Right renal pelvis (tissue), 4 donors: ENCODE measurements at regions not wholly inside any gene's neighbourhood (a gene's known extent, or its start where the extent isn't known, plus 50 kb on each side); places are given as distances from the start of the nearest gene placed in this dataset.

Source experiments
- DNase-seq, 4 donors: peaks; one replicate each; pipeline ENCODE4 v3.0.0-alpha.2; 2013; ENCODE audit warnings: low read depth in 4 of 4, low spot score in 3 of 4, missing footprints in 1 of 4

- no peak for DNase-seq
Measured at GRCh38 chr16:55107851-55108250, 177.2 kb downstream of the IRX5 start.

GRCh38 chr16:55113210-55113609 is 182.5 kb downstream of the IRX5 start:
- no peak for DNase-seq

GRCh38 chr16:55115506-55115905 is 184.8 kb downstream of the IRX5 start:
- no peak for DNase-seq

DNA sequence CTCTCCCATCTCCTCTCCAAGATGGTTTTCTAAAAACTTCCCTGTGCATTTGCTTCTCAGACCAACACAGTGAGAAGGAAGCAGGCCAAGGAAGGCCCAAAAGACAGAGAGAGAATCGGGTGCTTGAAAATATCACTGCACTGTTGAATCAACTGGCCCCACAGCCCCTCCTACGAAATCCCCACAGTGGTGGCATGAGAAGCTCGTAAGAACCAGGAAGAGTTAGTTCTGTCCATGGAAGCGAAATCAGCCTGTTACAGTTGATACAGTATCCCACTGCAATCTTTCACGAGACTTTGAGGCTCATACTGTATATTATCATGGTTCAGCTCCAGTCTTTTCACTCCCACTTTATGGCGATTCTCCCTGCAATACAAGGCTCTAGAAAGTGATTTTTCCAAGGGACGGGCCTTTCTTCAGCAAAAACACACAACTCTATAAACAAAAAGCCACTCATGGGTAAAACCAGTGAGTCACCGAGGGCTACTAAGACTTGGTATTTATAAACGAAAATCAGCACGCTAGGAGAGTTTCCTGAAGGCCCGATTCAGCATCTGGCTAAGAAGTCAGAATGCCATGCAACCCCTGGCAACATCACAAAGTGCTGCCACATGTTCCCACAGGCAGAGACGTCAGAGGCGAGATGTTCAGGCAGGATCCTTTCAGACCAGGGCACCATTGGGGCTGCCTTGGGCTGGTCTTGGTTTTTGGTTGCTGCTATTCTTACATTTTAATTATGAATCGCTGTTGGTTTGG is 185.7 kb downstream of the IRX5 start:
- no peak for DNase-seq

DNA sequence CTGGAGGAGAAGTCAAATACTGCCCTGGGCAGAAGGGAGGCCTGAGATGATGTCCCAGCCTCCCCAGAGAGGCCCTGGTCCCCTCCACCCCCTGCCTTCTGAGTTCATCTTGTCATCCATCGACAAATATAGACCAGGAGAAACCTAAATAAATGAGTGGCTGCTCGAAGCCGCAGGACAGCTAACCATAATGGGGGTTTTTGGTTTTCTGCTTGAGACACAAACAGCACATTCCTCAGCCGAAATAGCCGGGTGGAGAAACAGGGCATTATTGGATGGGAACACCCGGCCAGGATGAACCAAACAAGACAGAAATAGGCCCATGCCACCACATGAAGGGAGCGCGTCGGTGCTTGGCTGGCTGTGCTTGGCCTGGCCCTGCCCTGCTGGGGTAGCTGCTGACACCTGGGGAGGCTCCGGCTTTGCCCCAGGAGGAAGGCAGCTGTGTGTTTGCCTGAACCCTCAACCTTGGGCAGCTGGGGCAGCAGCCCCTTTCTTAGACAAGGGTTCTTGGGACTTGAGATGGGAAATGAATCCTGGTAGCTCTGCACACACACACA is 188.1 kb downstream of the IRX5 start:
- no peak for DNase-seq

GRCh38 chr16:55120408-55120807 is 189.7 kb downstream of the IRX5 start:
- no peak for DNase-seq

DNA sequence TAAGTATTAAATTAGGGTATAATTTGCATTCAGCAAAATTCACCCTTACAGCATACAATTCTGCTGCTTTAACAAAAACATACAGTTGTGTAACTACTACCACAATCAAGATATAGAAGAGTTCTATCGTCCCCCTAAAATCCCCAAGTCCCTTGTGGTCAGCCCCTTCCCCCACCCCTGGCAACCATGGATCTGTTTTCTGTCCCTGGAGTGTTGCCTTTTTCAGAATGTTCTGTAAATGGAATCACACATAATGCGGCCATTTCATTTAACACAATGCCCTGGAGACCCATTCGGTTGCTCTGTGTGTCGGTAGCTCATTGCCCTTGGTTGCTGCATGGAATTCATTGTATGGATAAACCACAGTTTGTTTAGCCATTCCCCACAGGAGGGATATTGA is 190.2 kb downstream of the IRX5 start:
- no peak for DNase-seq

- no peak for DNase-seq
Measured at GRCh38 chr16:55123652-55124051, 193.0 kb downstream of the IRX5 start.

- no peak for DNase-seq
Measured at GRCh38 chr16:55125818-55126385, 195.2 kb downstream of the IRX5 start.

DNA sequence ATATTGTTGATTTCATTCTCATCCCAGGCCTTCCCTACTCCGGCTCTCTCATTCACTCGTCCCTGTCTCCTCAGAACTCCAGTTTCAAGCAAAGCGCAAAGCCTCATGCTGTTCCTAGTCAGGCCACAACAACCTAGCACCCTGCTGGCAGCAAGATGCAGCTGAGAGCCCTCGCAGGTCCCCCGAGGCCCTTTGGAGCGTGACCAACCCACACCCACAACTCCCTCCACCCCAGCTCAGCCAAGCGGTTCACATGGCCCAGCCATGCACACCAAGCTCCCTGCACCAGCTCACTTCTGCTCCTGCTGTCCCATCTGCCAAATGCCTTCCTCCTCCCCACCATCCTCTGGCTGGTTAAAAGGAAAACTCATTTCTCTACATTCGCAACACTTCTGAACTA is 195.8 kb downstream of the IRX5 start:
- no peak for DNase-seq

DNA sequence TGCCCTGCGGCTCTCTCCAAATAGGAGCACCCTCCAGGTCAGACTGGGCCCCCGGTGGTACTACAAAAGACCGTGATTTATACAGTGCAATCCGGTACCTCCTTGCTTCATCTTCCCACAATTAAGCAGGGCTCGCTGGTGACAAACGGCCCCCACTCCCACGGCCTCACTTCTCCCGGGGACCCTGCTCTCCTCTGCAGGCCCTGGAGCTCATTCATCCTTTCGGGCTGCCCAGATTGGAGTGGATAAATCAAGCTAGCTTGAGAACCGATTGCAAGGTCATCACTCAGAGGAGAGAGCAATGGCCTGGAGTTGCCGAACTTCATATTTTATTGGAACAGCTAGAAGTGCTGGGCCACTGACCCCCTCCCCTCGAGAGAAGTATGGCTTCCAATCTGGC is 193.5 kb upstream of the IRX6 start:
- DNase-seq, result no peak

DNA sequence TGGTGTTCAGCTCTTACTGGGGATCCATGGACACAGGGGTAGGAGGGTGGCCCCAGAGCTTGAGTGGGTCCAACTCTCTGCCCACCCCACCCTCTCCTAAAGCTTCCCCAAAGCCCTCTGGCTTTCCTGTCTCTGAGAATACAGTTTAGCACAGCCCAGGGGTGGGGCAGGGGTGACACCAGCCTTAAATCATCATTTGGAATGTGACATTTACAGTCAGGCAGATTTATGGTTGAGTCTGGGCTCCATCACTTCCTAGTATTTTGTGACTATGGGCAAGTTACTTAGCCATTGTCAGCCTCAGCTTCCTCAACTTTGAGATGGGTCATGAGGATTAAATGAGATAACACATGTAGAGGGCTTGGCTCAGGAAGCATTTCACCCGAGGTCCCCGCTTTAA is 193.1 kb upstream of the IRX6 start:
- DNase-seq, result no peak

GRCh38 chr16:55133654-55134053 is 190.3 kb upstream of the IRX6 start:
- no peak for DNase-seq

GRCh38 chr16:55136356-55137150 is 187.4 kb upstream of the IRX6 start:
- DNase-seq, result no peak

DNA sequence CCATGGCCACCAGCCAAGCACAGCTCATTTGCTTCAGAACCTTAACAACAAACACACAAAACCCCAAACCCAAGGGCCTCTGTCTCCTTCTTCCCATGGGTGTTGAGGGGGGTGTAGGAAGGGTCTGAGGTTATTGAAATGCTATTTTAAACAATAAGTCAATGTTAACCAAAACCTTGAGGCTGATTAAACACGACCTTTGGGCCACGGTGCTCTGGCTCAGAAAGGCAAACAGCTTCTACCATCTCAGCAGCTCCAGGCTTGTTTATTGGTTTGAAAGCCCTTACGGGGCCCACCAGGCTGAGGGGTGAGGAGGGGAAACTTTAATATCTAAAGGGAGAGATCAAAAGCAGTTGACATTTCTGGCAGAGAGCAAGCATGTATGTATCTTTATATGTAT is 185.7 kb upstream of the IRX6 start:
- no peak for DNase-seq

GRCh38 chr16:55142405-55142804 is 181.6 kb upstream of the IRX6 start:
- no peak for DNase-seq

GRCh38 chr16:55144651-55145050 is 179.4 kb upstream of the IRX6 start:
- DNase-seq, result no peak

GRCh38 chr16:55145771-55146603 is 178.0 kb upstream of the IRX6 start:
- DNase-seq, result no peak

- no peak for DNase-seq
Measured at GRCh38 chr16:55146966-55147365, 177.0 kb upstream of the IRX6 start.

DNA sequence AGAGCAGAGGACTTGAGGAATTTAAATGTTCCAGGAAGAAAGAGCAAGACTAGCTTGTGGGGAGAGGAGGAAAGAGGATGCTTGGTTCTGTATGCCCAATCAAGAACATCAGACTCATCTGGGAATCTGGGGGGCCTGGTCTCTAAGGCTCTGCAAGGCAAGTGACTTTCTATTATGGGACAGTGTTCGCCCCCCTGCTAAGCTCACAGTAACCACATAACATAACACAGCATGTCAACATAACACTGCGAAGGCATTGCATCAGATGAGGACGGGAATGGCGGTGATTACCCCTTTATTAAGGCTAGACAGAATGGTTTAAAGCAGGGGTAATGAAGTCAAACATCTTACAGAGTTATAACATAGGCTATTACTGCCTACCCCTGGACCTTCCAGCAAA is 176.6 kb upstream of the IRX6 start:
- DNase-seq, result no peak

- DNase-seq, result no peak
Measured at GRCh38 chr16:55149622-55150021, 174.4 kb upstream of the IRX6 start.
